HCT116 (cell line): ENCODE measurements at regions not wholly inside any gene's neighbourhood (a gene's known extent, or its start where the extent isn't known, plus 50 kb on each side); places are given as distances from the start of the nearest gene placed in this dataset.
A peak's percentile ranks its signal among the peaks of the same experiment; 100 is the strongest.

Experiments used
- ATAC-seq: fragments of 200-7000 bp; cut with Tn5 transposase; 2 replicates; pipeline ENCODE4 v1.9.1; 2020; ENCODE audit warnings: mild to moderate bottlenecking, moderate library complexity
- BruUV-seq: library from RNA; stranded (reverse); fragments of 400-500 nt; replicated peaks from 2 replicates; lab custom pipeline; 2021; lab: Mats Ljungman, UMichigan
- CTCF ChIA-PET: fragments of 300-600 bp; sonication (Branson Sonifier 250); formaldehyde crosslinking; loops from one replicate; lab custom pipeline; 2021; ENCODE audit warnings: antibody characterized with exemption; lab: Charles Lee
- POLR2A ChIA-PET: fragments of 300-600, 350-600 bp; sonication (Branson Sonifier 250); formaldehyde crosslinking; loops from one replicate; lab custom pipeline; 2021; ENCODE audit warnings: antibody characterized with exemption; lab: Charles Lee
- RAD21 ChIA-PET, 2 experiments: fragments of 300-600 bp; sonication (Branson Sonifier 250); formaldehyde crosslinking; loops; one replicate each; lab custom pipeline; 2023; ENCODE audit warnings: low total read pairs in 2 of 2; ENCODE audit not compliant: uncharacterized antibody in 2 of 2, unreplicated experiment in 2 of 2, low non-redundant PET in 1 of 2; lab: Charles Lee
- DNase-seq: peaks from one replicate; pipeline ENCODE4 v3.0.0-alpha.2; 2010; ENCODE audit warnings: low read depth, low spot score
- H2AFZ ChIP-seq: fragments of 200-600 bp; shearing (Covaris generic), sonication (generic); 2 replicates; pipeline ENCODE4 v1.6.1; 2017; ENCODE audit warnings: low read depth, mixed run types, mixed read lengths, antibody characterized with exemption, low read length; ENCODE audit not compliant: poor library complexity, severe bottlenecking
- H3K27ac ChIP-seq: 2 replicates; pipeline ENCODE4 v1.5.1; 2012; ENCODE audit warnings: low read depth, low read length
- H3K27me3 ChIP-seq: fragments of 200-600 bp; sonication (generic); 2 replicates; pipeline ENCODE4 v1.6.1; 2016; ENCODE audit warnings: mixed run types, low read length, mixed read lengths; ENCODE audit not compliant: insufficient read depth
- H3K36me3 ChIP-seq, 2 experiments: fragments of 200-500 bp in 1 of 2; fragments of 200-600 bp in 1 of 2; sonication (Bioruptor generic) in 1 of 2; sonication (generic) in 1 of 2; 2 replicates each; pipeline versions ENCODE4 v1.5.1 to v1.6.1; 2014 to 2016; ENCODE audit warnings: low read length in 2 of 2, inconsistent platforms in 1 of 2, mixed read lengths in 1 of 2, mixed run types in 1 of 2; ENCODE audit not compliant: insufficient read depth in 2 of 2, control insufficient read depth in 1 of 2
- H3K4me1 ChIP-seq, 2 experiments: fragments of 200-600 bp in 1 of 2; sonication (generic) in 1 of 2; 2 replicates each; pipeline versions ENCODE4 v1.5.1 to v1.6.1; 2012 to 2017; ENCODE audit warnings: low read length in 2 of 2, inconsistent platforms in 1 of 2, mild to moderate bottlenecking in 1 of 2, mixed read lengths in 1 of 2, mixed run types in 1 of 2, moderate library complexity in 1 of 2; ENCODE audit not compliant: insufficient read depth in 2 of 2, control insufficient read depth in 1 of 2
- H3K4me2 ChIP-seq: fragments of 200-600 bp; sonication (generic); 2 replicates; pipeline ENCODE4 v1.6.1; 2017; ENCODE audit warnings: mixed run types, low read length, mixed read lengths
- H3K4me3 ChIP-seq, 2 experiments: fragments of 200-600 bp in 1 of 2; sonication (generic) in 1 of 2; replicated peaks in 1 of 2; 2 replicates each; pipeline ENCODE4 v1.5.1; 2011 to 2016; ENCODE audit warnings: low read length in 2 of 2, control low read depth in 1 of 2, low read depth in 1 of 2, mild to moderate bottlenecking in 1 of 2, mixed read lengths in 1 of 2, mixed run types in 1 of 2
- H3K79me2 ChIP-seq: fragments of 200-600 bp; sonication (generic); 2 replicates; pipeline ENCODE4 v1.6.1; 2017; ENCODE audit warnings: mild to moderate bottlenecking, mixed run types, low read length, moderate library complexity, mixed read lengths; ENCODE audit not compliant: insufficient read depth
- H3K9ac ChIP-seq: fragments of 200-600 bp; sonication (generic); 2 replicates; pipeline ENCODE4 v1.6.1; 2016; ENCODE audit warnings: low read length, mixed read lengths
- H3K9me2 ChIP-seq: fragments of 200-600 bp; sonication (generic), shearing (Covaris generic); 2 replicates; pipeline ENCODE4 v1.6.1; 2017; ENCODE audit warnings: mixed run types, mild to moderate bottlenecking, moderate library complexity; ENCODE audit not compliant: insufficient read depth
- H3K9me3 ChIP-seq, 2 experiments: fragments of 200-500 bp in 1 of 2; fragments of 200-600 bp in 1 of 2; sonication (Bioruptor generic) in 1 of 2; sonication (generic) in 1 of 2; 2 replicates each; pipeline ENCODE4 v1.6.1; 2014 to 2017; ENCODE audit warnings: low read length in 2 of 2, mixed read lengths in 2 of 2, inconsistent platforms in 1 of 2, low read depth in 1 of 2, mild to moderate bottlenecking in 1 of 2, mixed run types in 1 of 2, moderate library complexity in 1 of 2; ENCODE audit not compliant: control insufficient read depth in 1 of 2, insufficient read depth in 1 of 2
- H4K20me1 ChIP-seq: fragments of 200-600 bp; sonication (generic), shearing (Covaris generic); 2 replicates; pipeline ENCODE4 v1.6.1; 2017; ENCODE audit warnings: mixed run types, mild to moderate bottlenecking, moderate library complexity; ENCODE audit not compliant: insufficient read depth
- ATF3 ChIP-seq: IDR thresholded peaks from 2 replicates; pipeline ENCODE4 v1.6.1; 2012
- CEBPB ChIP-seq: IDR thresholded peaks from 2 replicates; pipeline ENCODE4 v1.6.1; 2012; ENCODE audit warnings: low read depth
- CTCF ChIP-seq, 3 experiments: fragments of 200-600 bp in 1 of 3; sonication (generic) in 1 of 3; IDR thresholded peaks in 2 of 3; conservative IDR thresholded peaks in 1 of 3; 2 replicates each; pipeline ENCODE4 v1.5.1; 2012 to 2017; ENCODE audit warnings: low read depth in 2 of 3, low read length in 2 of 3, antibody characterized with exemption in 1 of 3, borderline replicate concordance in 1 of 3, control low read depth in 1 of 3, mild to moderate bottlenecking in 1 of 3, mixed read lengths in 1 of 3, mixed run types in 1 of 3, moderate library complexity in 1 of 3; ENCODE audit not compliant: insufficient read depth in 1 of 3
- EZH2 ChIP-seq: fragments of 200-600 bp; sonication (generic); IDR thresholded peaks from 2 replicates; pipeline ENCODE4 v1.6.1; 2017; ENCODE audit warnings: antibody characterized with exemption, mixed run types
- EZH2phosphoT487 ChIP-seq: fragments of 200-600 bp; IDR thresholded peaks from 2 replicates; pipeline ENCODE4 v1.6.1; 2018; ENCODE audit warnings: antibody characterized with exemption, borderline replicate concordance
- RAD21 ChIP-seq: IDR thresholded peaks from 2 replicates; pipeline ENCODE4 v1.6.1; 2012; ENCODE audit warnings: low read depth, mild to moderate bottlenecking
- SRF ChIP-seq: IDR thresholded peaks from 2 replicates; pipeline ENCODE4 v1.6.1; 2012; ENCODE audit warnings: low read depth
- ZBTB33 ChIP-seq: IDR thresholded peaks from 2 replicates; pipeline ENCODE4 v1.6.1; 2011; ENCODE audit warnings: mild to moderate bottlenecking, low read length, moderate library complexity; ENCODE audit not compliant: insufficient replicate concordance; ENCODE audit errors: extremely low read depth
- ZNF274 ChIP-seq: fragments of 200-500 bp; sonication (Bioruptor generic); IDR thresholded peaks from 2 replicates; pipeline ENCODE4 v1.6.1; 2014; ENCODE audit warnings: mild to moderate bottlenecking, low read depth, low read length, inconsistent platforms
- intact Hi-C: fragments of 100-400 bp; cut with micrococcal nuclease; formaldehyde crosslinking; loops from 2 replicates; pipeline ENCODE4 v1.10.0; 2022

GRCh38 chr7:123285076-123285700 lies 85.4 kb upstream of the SLC13A1 start:
- BruUV-seq = no TSS peak
- ChIA-PET RAD21 (no interaction called here), CTCF (interaction anchor here (0.5 to 1.6 kb wide), 3 partner anchors 8 to 82 kb away, joined by 3 to 6 read pairs (median 4); no protein-coding TSS in a partner anchor), POLR2A (no interaction called here)
- Histone ChIP-seq H3K9me2 (no peaks in the 10 kb centered on the region), H3K4me1 (no peaks in the 10 kb centered on the region), H3K9me3 (no peaks in the 10 kb centered on the region), H3K4me2 (no peak overlapping the region), H3K9ac (no peak overlapping the region), H3K79me2 (no peaks in the 10 kb centered on the region), H3K27me3 (no peaks in the 10 kb centered on the region), H4K20me1 (no peaks in the 10 kb centered on the region), H3K27ac (no peak overlapping the region), H2AFZ (peak overlapping the region; percentile 60), H3K36me3 (no peaks in the 10 kb centered on the region), H3K4me3 (no peak overlapping the region)
- DNase-seq (no peak), ATAC-seq (peak; percentile 67)
- TF ChIP-seq CEBPB (no peak), CTCF (IDR thresholded peaks at IDR 0.05 in 2 of 3, conservative IDR thresholded peaks at IDR 0.05 in 1 of 3; ENCODE audit: borderline replicate concordance in 1 of 3, insufficient read depth in 1 of 3, low read depth in 2 of 3, low read length in 2 of 3) (peak in 2 of 3 experiments; percentile 31 to 32; a peak in 3 of 6 replicates), RAD21 (no peak), ZNF274 (no peak), SRF (no peak), EZH2phosphoT487 (no peak), ATF3 (no peak), ZBTB33 (no peak), EZH2 (no peak)
- intact Hi-C loops = no loop called here
